ENCODE measurements at regions not wholly inside any gene's neighbourhood (a gene's known extent, or its start where the extent isn't known, plus 50 kb on each side); places are given as distances from the start of the nearest gene placed in this dataset.

DNA sequence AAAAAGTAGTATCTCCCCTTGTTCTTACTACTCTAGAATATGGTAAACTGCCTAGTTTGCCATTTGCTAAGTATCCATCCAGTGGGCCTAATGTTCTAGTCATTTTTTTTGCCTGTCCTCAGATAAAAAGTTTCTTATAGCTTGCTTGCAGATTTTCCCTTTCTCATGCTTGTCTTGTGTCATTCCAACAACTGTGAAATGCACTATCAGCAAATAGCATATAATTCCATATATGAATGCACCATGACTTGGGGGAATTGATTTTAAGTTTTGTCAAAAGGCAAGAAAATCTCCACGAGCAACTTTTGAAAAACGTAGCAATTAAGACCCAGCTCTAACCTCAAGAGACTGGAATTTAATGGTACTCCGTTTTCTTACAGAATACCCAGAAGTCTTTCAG, 286.2 kb upstream of the GPR149 start:
- Mint-ChIP-seq H3K27ac (no peak overlapping the region), H3K4me3 (no peak overlapping the region), H3K9me3 (peaks cover 4% of the 10 kb centered on the region), H3K4me1 (no peaks in the 10 kb centered on the region), H3K36me3 (ENCODE audit: low read depth) (no peaks in the 10 kb centered on the region), H3K27me3 (no peaks in the 10 kb centered on the region)
- no peak for ATAC-seq (replicated peaks)

DNA sequence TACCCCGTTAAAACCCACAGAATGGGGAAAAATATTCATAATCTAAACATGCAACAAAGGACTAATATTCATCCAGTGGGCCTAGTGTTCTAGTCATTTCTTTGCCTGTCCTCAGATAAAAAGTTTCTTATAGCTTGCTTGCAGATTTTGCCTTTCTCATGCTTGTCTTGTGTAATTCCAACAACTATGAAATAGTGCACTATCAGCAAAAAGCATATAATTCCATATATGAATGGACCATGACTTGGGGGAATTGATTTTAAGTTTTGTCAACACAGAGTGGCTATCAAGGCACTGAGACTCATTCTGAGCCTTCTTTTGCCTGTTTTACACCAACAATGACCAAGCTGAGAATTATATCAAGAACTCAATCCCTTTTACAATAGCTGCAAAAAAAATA, 278.6 kb upstream of the GPR149 start:
- no peaks in the 10 kb centered on the region for H3K9me3 Mint-ChIP-seq
- no peak overlapping the region for H3K4me3 Mint-ChIP-seq
- no peaks in the 10 kb centered on the region for H3K36me3 Mint-ChIP-seq (ENCODE audit: low read depth)
- H3K27ac Mint-ChIP-seq, result no peak overlapping the region
- no peaks in the 10 kb centered on the region for H3K4me1 Mint-ChIP-seq
- no peaks in the 10 kb centered on the region for H3K27me3 Mint-ChIP-seq
- ATAC-seq (replicated peaks), result no peak

DNA sequence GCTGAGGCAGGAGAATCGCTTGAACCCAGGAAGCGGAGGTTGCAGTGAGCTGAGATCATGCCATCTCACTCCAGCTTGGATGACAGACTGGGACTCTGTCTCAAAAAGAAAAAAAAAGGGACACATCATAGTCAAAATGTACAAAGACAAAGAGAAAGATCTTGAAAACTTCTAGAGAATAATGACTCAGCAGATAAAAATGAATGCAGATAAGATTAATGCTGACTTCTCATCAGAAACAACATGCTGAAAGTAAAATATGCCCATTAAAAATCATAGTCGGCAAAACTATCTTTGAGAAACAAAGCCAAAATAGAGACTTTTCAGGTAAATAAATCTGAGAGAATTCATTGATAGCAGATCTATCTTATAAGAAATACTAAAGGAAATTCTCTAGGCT, 271.1 kb upstream of the GPR149 start:
- no peak for ATAC-seq (replicated peaks)
- Mint-ChIP-seq H3K27me3 (no peaks in the 10 kb centered on the region), H3K9me3 (peaks cover 3% of the 10 kb centered on the region), H3K4me1 (no peaks in the 10 kb centered on the region), H3K36me3 (ENCODE audit: low read depth) (no peaks in the 10 kb centered on the region), H3K4me3 (no peak overlapping the region), H3K27ac (no peak overlapping the region)

DNA sequence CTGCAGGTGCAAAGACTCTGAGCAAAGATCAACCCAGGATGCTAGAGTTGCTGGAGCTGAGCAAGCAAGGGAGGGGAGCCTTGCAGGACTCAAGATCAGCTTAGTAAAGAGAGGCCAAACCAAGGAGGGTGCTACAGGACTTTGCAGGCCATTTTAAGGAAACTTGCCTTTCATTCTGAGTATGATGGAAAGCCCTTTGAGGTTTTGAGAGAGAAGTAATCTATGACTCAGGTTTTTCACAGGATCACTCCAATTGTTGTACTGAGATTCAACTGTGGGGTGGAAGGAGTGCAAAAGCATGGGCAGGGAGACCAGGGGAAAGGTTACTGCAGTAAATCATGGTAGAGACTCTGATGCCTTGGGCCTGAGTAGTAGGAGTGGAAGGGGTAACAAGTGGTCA, 260.4 kb upstream of the GPR149 start:
- no peaks in the 10 kb centered on the region for H3K27me3 Mint-ChIP-seq
- no peak overlapping the region for H3K27ac Mint-ChIP-seq
- H3K4me1 Mint-ChIP-seq, result no peaks in the 10 kb centered on the region
- no peaks in the 10 kb centered on the region for H3K9me3 Mint-ChIP-seq
- no peaks in the 10 kb centered on the region for H3K36me3 Mint-ChIP-seq (ENCODE audit: low read depth)
- no peak overlapping the region for H3K4me3 Mint-ChIP-seq
- ATAC-seq (replicated peaks), result no peak

DNA sequence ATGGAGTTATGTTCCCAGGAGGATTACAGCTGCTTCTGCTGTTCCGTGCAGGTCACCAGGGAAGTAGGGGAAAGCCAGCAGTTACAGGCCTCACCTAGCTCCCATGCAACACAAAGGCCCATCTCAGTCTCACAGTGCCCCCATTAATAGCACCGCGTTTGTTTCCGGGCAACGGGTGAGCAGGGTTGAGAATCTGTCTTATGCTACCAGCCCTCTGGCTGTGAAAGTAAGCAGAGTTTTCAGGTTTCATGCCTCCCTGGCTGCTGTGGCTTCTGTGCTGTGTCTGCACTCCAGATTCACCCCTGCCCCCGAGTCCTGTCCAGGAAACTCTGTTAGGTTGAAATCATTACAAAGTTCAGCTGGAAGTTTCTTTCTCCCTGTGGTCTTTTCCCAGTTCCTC, 254.4 kb upstream of the GPR149 start:
- no peak for ATAC-seq (replicated peaks)
- Mint-ChIP-seq H3K36me3 (ENCODE audit: low read depth) (no peaks in the 10 kb centered on the region), H3K9me3 (peaks cover 10% of the 10 kb centered on the region), H3K4me1 (no peaks in the 10 kb centered on the region), H3K4me3 (no peak overlapping the region), H3K27ac (no peak overlapping the region), H3K27me3 (no peaks in the 10 kb centered on the region)

DNA sequence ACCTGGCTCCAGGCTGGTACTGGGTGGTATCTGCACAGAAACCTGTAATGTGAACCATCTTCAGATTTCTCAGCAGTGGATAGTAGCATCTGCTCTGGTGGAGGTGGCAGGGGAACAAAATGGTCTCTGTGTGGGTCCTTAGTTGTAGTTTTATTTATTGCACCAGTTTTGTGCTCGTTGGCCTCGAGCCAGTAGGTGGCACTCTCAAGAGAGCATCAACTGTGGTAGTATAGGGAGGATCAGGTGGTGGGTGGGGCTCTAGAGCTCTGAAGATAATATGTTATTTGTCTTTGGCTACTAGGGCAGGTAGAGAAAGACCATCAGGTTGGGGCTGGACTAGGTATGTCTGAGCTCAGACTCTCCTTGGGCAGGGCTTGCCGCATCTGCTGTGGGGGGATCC, 254.0 kb upstream of the GPR149 start:
- H3K4me3 Mint-ChIP-seq, result no peak overlapping the region
- no peaks in the 10 kb centered on the region for H3K4me1 Mint-ChIP-seq
- H3K9me3 Mint-ChIP-seq, result peaks cover 10% of the 10 kb centered on the region
- H3K27ac Mint-ChIP-seq, result no peak overlapping the region
- no peaks in the 10 kb centered on the region for H3K36me3 Mint-ChIP-seq (ENCODE audit: low read depth)
- no peak for ATAC-seq (replicated peaks)
- no peaks in the 10 kb centered on the region for H3K27me3 Mint-ChIP-seq

DNA sequence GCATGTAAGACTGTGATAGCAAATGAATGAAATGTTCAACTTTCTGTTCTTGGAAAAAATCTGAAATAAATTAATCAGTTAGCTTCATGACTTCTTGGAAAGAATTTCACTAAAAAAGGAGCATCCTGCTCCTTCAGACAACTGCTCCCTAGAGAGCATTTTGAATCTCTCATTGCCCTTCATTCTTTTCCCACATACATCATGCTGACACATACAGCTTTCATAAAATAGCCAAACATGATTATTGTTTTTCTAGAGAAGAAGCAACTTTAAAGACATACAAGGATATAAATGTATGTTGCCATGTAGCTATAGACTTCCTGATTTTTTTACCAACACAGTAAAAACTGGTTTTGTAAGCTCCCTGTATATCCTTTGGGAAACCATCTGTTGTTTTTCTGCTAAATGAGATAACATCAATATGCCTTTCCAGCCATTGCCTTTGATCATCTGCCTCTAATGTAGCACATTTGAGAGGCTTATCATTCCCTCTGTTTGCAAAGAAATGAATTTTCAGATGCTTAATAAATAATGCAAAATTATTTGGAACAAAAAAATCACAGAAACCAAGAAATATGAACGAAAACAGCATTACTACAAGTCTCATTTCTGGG, 248.2 kb upstream of the GPR149 start:
- Mint-ChIP-seq H3K4me1 (no peaks in the 10 kb centered on the region), H3K27ac (no peak overlapping the region), H3K36me3 (ENCODE audit: low read depth) (no peaks in the 10 kb centered on the region), H3K9me3 (peaks cover 4% of the 10 kb centered on the region), H3K4me3 (no peak overlapping the region), H3K27me3 (no peaks in the 10 kb centered on the region)
- no peak for ATAC-seq (replicated peaks)

DNA sequence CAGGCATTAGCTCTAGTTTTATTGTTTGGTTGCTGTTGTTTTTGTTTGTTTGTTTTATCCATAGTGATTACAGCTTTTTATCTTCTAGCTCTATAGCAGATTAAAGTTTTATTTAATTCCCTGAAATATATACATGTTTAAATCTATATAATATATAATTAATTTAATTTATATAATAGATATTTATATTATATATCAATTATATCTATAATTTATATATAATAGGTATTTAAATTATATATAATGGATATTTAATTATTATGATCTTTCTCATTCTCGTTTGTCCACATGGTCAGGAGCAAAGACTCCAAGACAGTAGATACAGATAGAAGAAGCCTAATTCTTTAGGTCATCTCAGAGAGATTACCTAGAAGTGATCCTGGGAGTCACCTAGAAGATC, 238.8 kb upstream of the GPR149 start:
- no peak for ATAC-seq (replicated peaks)
- H3K9me3 Mint-ChIP-seq, result peaks cover 4% of the 10 kb centered on the region
- H3K27me3 Mint-ChIP-seq, result no peaks in the 10 kb centered on the region
- H3K36me3 Mint-ChIP-seq (ENCODE audit: low read depth), result no peaks in the 10 kb centered on the region
- H3K4me1 Mint-ChIP-seq, result no peaks in the 10 kb centered on the region
- H3K27ac Mint-ChIP-seq, result no peak overlapping the region
- no peak overlapping the region for H3K4me3 Mint-ChIP-seq

DNA sequence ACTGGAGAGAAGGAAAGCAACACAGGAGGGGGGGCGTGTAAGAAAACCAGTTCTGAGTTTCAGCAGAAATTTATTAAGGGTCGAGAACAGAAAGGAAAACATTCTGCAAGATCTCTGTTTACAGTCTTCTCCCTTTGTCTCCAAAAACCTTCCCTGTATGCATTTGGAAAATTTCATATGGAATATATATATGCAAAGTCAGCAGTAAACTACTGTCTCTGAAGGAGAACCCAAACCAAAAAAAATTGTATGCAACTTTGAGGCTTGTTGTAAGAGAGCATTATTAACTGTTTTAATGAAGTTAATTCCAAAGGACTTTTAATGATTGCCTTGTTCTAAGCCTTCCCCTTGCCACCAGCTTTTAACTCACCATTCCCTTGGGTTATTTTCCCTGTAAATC, 238.2 kb upstream of the GPR149 start:
- no peaks in the 10 kb centered on the region for H3K4me1 Mint-ChIP-seq
- H3K4me3 Mint-ChIP-seq, result no peak overlapping the region
- peaks cover 8% of the 10 kb centered on the region for H3K9me3 Mint-ChIP-seq
- ATAC-seq (replicated peaks), result no peak
- H3K27me3 Mint-ChIP-seq, result no peaks in the 10 kb centered on the region
- H3K27ac Mint-ChIP-seq, result no peak overlapping the region
- no peaks in the 10 kb centered on the region for H3K36me3 Mint-ChIP-seq (ENCODE audit: low read depth)

DNA sequence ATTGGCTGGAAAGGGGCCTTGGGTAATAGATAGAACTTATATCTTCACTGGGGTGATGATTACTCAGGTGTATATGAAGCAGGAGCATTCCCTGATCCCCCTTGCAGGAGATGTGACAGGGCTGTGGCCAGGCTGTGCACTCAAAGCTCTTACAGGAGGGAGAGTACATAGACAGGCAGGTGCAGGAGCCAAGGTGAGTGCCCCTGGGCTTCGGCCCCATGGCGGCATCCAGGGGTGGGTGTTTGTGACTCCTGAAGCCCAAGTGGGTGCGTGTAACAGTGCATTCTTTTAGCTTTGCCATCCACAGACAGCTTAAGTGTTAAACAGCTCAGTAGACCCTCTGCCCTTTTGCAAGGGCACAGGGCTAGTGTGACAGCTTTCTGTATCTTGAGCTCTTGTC, 236.6 kb upstream of the GPR149 start:
- ATAC-seq (replicated peaks), result no peak
- no peaks in the 10 kb centered on the region for H3K27me3 Mint-ChIP-seq
- H3K9me3 Mint-ChIP-seq, result peaks cover 9% of the 10 kb centered on the region
- no peak overlapping the region for H3K27ac Mint-ChIP-seq
- H3K4me1 Mint-ChIP-seq, result no peaks in the 10 kb centered on the region
- H3K36me3 Mint-ChIP-seq (ENCODE audit: low read depth), result no peaks in the 10 kb centered on the region
- H3K4me3 Mint-ChIP-seq, result no peak overlapping the region

DNA sequence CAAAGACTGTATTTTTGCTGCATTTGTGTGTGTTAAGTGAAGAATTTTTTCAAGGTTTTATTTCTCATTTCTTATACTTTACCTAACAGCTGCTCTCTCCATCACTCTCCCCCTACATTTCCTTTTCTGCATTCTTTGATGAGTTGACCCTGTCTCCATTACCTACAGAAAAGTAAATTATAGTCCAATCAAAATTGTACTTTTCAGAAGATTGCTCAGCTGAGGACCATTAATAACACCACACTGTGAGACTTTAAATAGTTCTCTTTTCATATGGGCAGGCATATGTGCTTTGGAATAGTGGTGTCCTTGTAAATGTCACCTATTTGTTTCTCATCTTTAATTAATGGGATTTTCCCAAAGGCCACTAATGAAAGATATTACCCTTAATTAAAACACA, 234.7 kb upstream of the GPR149 start:
- H3K4me3 Mint-ChIP-seq, result no peak overlapping the region
- H3K4me1 Mint-ChIP-seq, result no peaks in the 10 kb centered on the region
- peaks cover 9% of the 10 kb centered on the region for H3K9me3 Mint-ChIP-seq
- no peaks in the 10 kb centered on the region for H3K27me3 Mint-ChIP-seq
- ATAC-seq (replicated peaks), result no peak
- H3K27ac Mint-ChIP-seq, result no peak overlapping the region
- no peaks in the 10 kb centered on the region for H3K36me3 Mint-ChIP-seq (ENCODE audit: low read depth)

DNA sequence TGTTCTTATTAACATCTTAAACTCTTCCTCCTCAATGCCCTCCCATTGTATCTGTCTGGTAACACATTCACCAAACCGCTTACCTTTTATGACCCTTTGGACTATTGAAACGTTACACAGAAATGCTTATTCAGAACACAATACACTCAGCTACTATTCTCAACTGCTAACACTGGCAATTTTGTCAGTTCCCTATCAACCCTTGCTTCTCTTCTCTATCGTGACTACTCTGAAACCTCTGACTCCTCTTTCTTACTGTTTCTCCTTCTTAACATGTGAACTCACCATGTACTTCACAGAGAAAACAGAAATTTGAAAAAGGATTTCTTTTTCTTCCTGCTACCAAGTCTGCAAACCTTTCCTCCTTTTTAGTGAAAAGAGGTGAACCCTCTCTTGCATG, 232.9 kb upstream of the GPR149 start:
- no peak for ATAC-seq (replicated peaks)
- Mint-ChIP-seq H3K4me3 (no peak overlapping the region), H3K27me3 (no peaks in the 10 kb centered on the region), H3K9me3 (peaks cover 9% of the 10 kb centered on the region), H3K27ac (no peak overlapping the region), H3K4me1 (no peaks in the 10 kb centered on the region), H3K36me3 (ENCODE audit: low read depth) (no peaks in the 10 kb centered on the region)

DNA sequence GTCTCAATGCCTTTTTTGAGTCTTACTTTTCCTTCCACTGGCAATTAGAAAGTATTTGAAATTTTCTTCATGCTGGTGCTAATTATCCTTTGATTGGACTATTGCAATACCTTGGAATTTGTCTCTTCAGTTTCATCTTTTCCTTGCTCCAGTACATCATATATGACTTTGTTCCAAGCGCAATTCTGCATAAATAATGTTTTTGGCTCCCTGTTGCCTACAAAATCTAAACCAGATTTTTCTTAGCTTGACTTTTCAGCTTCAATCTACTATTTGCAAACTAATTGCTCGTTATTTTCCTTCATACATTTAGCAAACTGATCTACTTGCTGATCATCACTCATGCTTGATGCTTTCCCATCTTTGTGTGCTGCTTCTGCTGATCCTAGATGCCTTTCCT, 230.8 kb upstream of the GPR149 start:
- peaks cover 7% of the 10 kb centered on the region for H3K9me3 Mint-ChIP-seq
- H3K27me3 Mint-ChIP-seq, result no peaks in the 10 kb centered on the region
- no peaks in the 10 kb centered on the region for H3K36me3 Mint-ChIP-seq (ENCODE audit: low read depth)
- H3K4me3 Mint-ChIP-seq, result no peak overlapping the region
- H3K4me1 Mint-ChIP-seq, result no peaks in the 10 kb centered on the region
- ATAC-seq (replicated peaks), result no peak
- H3K27ac Mint-ChIP-seq, result no peak overlapping the region

DNA sequence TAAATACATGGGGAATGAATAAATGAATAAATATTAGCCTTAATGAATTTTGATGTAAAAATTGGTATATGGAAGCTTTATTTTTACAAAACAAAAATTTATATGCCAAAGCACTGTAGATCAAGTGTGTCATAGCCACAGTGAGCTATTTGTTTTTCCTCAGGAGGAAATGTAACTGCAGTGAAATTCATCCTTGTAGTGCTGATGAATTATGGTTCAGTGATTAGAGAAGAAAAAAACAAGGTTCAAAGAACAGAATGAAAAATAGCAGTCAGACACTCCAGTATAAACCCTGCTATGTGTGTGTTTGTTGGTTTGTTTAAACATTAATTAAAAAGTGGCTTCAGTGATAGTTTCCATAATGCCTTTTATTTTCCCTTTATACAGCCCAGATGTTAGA, 228.0 kb upstream of the GPR149 start:
- Mint-ChIP-seq H3K27ac (no peak overlapping the region), H3K4me3 (no peak overlapping the region), H3K9me3 (peaks cover 3% of the 10 kb centered on the region), H3K27me3 (no peaks in the 10 kb centered on the region), H3K36me3 (ENCODE audit: low read depth) (no peaks in the 10 kb centered on the region), H3K4me1 (no peaks in the 10 kb centered on the region)
- no peak for ATAC-seq (replicated peaks)

DNA sequence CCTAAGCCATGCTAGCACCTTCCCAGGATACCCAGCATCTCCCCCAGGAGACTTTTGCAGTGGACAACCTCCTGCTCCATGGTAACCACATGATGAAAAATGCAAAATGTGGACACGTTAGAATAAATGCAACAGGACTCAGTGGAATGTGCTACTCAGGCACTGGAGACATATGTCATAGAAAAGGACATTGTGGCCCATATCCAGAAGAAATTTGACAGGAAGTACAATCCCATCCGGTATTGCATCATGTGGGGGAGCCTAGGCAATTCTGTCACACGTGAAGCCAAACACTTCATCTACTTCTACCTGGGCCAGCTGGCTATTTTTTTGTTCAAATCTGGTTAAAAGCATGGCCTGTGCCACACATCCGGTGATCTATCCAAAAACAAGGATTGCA, 227.2 kb upstream of the GPR149 start:
- no peak for ATAC-seq (replicated peaks)
- Mint-ChIP-seq H3K4me3 (no peak overlapping the region), H3K36me3 (ENCODE audit: low read depth) (no peaks in the 10 kb centered on the region), H3K9me3 (peaks cover 3% of the 10 kb centered on the region), H3K27ac (no peak overlapping the region), H3K4me1 (no peaks in the 10 kb centered on the region), H3K27me3 (no peaks in the 10 kb centered on the region)

DNA sequence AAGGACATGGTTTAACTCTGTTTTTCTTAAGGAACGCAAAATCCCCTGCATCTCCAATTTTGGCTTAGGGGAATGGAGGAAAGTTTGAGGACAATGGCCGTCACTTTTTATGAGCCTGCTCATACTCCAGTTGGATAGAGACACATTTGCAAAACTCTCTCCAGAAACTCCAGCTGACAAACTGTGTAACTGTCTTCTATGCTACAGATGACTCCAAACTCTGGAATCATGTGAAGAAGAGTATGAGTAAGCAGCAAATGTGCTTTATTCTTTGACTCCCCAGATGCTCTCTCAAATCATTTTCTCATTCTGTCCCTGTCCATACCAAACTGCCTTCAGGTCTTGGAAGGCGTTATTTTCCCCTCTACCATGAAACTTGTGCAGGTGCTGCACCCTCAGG, 226.5 kb upstream of the GPR149 start:
- Mint-ChIP-seq H3K4me3 (no peak overlapping the region), H3K9me3 (peaks cover 3% of the 10 kb centered on the region), H3K27ac (no peak overlapping the region), H3K27me3 (no peaks in the 10 kb centered on the region), H3K36me3 (ENCODE audit: low read depth) (no peaks in the 10 kb centered on the region), H3K4me1 (no peaks in the 10 kb centered on the region)
- no peak for ATAC-seq (replicated peaks)

Measured in activated T-helper 17 cell treated with anti-CD3 and anti-CD28 coated beads, Interleukin-2, amount 50 U/mL, for 72 hours (primary cell).